HG02678 (cell line): ENCODE measurements at regions not wholly inside any gene's neighbourhood (a gene's known extent, or its start where the extent isn't known, plus 50 kb on each side); places are given as distances from the start of the nearest gene placed in this dataset.
"Not testable (repeated sequence)": the region's sequence is repeated elsewhere in the genome, so short reads cannot be mapped to it uniquely, and the experiment has no call there.

ENCODE experiments used
- ATAC-seq: cut with Tn5 transposase; IDR thresholded peaks from one replicate; pipeline ENCODE4 v1.9.1; 2021; ENCODE audit warnings: mild to moderate bottlenecking, moderate library complexity; ENCODE audit not compliant: unreplicated experiment

- no peak for ATAC-seq
Observed at GRCh38 chr6:122214605-122215318, 184.7 kb upstream of the HSF2 start.

GRCh38 chr6:122220254-122220653 is 179.2 kb upstream of the HSF2 start:
- no peak for ATAC-seq

- no peak for ATAC-seq
Observed at GRCh38 chr6:122222761-122223160, 176.7 kb upstream of the HSF2 start.

DNA sequence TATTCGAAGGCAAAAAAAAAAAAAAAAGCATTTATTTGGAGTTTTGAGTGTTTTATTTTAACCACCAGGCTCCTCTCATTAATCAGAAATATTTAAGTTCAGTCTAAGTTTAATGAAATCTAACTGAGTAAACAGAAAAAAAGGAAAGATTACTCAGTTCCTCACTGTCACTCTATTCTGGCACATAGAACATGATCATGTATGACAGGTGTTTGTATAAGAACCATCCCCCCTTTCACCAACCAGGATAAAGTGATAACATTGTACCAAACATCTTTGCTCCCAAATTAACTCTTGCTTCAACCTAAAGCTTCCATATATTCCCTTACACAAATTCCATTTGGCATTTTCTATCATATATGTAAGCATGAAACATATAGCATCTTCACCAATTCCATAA is 176.2 kb upstream of the HSF2 start:
- no peak for ATAC-seq

DNA sequence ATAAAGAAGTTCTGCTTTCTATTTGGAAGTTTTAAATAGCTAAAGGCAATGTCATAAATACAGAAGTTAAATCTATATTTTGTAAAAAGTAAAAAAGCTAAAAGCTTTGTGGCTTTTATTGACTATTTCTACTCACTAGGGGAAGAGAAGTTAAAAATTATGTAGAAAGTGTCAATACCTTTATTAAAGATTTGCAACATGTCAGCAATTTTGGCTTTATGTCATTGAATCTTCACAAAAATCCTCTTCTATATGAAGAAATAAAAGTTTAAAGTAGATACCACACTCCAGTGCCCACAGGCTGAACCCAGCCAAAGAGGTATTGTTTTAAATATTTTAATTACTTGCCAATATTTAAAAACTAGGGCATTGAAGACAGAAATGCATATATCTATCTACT is 160.6 kb upstream of the HSF2 start:
- no peak for ATAC-seq

- ATAC-seq, result no peak
Observed at GRCh38 chr6:122246906-122247658, 152.4 kb upstream of the HSF2 start.

- no peak for ATAC-seq
Observed at GRCh38 chr6:122248001-122248669, 151.3 kb upstream of the HSF2 start.

GRCh38 chr6:122248844-122249243 is 150.6 kb upstream of the HSF2 start:
- no peak for ATAC-seq

- ATAC-seq, result no peak
Observed at GRCh38 chr6:122258839-122259238, 140.6 kb upstream of the HSF2 start.

DNA sequence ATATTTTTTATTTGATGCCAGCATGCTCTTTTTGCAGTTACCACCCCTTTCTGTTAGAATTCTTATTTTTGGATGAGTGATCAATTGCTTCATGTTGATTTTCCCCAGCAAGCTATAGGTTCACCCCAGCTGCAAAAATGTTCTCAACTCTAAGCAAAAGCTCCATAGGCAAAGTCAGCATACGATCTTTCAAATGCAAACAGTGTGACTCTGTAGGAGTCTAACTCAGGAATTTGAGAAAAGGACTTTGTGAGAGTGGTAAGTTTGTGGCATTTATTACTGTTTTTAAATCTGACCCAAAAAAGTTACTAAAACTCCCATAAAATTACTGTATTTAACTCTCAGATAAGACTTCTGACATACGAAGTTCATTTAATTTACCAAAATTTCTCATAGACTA is 134.9 kb upstream of the HSF2 start:
- ATAC-seq, result no peak

DNA sequence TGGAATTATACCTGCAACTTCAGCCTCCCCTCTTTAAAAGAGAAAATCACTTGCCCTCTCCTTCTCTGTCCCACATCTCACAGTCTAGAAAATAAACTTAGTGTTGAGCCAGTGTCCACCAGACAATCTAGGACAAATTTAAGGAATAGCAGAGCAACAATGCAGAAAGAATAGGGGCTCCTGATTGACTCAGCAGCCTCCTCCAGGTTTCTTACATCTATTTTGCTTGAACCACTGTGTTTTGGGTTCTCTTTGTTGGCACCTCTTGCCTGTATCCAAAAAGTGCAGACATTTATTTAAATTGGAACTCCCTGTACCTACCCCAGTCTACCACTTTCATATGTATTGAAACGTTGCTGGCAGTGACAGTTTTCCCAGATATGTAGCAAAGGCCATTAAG is 133.7 kb upstream of the HSF2 start:
- no peak for ATAC-seq

- ATAC-seq, result no peak
Observed at GRCh38 chr6:122268394-122268793, 131.1 kb upstream of the HSF2 start.

DNA sequence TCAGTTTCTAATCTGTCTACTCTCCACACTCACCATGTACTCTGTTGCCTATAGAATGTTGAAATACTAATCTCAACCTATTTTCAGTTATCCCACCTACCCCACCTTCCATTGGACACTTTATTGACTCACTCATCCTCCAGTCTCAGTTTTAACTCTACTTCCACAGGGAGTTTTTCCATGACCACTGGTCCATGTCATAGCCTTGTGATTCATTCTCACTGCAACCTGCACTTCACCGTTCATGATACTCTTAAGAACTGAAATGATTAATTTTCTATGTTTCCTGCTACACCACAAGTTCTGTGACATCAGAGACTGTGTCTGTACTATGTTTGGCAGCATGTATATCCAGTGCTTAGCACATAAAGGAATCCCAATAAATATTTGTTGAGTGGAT is 122.8 kb upstream of the HSF2 start:
- ATAC-seq, result no peak

- not testable (repeated sequence) for ATAC-seq
Observed at GRCh38 chr6:122280105-122281021, 119.1 kb upstream of the HSF2 start.

DNA sequence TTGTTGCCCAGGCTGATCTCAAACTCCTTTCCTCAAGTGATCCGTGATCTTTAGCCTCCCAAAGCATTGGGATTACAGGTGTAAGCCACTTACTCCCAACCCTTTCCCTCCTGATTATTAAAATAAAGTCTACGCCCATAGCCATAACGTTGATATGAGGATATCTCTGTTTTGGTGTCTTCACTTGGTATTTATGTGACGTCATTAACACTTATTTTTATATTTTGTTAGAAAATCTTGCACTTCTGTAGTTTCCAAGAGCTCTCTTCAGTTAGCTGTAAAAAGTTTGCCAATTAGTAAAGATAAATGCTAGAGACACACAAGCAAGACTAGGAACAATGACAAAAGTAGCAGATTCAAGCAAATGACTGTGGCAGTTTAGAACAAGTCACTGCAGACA is 115.6 kb upstream of the HSF2 start:
- no peak for ATAC-seq

DNA sequence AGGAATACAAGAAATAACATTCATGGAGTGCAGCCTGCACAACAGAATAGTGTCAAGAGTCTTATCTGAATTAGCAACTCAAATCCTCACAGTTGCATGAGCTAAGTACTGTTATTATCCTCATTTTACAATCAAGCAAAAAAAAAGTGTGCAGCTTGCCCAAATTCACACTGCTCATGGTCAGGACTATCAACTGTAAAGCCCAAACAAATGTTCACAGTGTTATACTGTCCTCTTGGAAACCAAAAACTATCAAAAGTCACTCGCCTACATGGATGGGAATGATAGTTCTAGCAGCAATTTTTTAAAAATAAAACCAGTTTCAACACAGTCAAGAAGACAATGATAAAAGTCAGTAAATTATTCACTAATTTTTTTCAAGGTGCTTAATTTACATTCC is 114.6 kb upstream of the HSF2 start:
- no peak for ATAC-seq

DNA sequence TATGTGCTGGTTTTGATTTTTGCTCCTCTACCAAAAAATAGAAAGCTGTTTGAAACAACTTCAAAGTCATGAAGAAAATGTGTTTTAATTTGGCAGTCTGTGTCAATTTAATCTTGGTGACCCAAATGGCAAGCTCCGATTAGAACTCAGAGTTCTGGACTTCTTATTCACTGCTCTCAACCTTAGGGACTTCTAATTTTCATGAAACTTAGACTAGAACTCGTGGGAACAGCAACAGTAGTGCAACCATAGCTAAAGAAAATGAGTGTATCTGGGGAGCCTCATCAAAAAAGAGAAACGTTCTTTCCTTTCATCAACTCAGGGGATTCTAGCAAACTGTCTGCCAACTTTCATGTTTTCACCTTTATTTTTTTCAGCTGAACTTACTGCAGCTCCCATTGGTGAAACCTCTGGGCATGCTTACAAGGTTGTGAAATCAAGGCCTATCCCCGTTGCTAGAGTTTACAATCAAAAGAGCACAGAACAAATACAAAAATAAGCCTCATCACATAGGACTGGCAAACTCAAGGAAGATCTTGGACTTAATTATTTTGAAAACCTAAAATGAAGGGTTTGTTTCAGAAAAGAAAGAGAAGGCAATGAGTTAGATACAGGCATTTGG is 114.0 kb upstream of the HSF2 start:
- ATAC-seq, result no peak

- ATAC-seq, result no peak
Observed at GRCh38 chr6:122286512-122286911, 112.9 kb upstream of the HSF2 start.

GRCh38 chr6:122289762-122290539 is 109.5 kb upstream of the HSF2 start:
- ATAC-seq, result no peak

GRCh38 chr6:122297010-122297409 is 102.4 kb upstream of the HSF2 start:
- ATAC-seq, result no peak
